HG02610 (cell line): ENCODE measurements at regions not wholly inside any gene's neighbourhood (a gene's known extent, or its start where the extent isn't known, plus 50 kb on each side); places are given as distances from the start of the nearest gene placed in this dataset.
"Not testable (repeated sequence)": the region's sequence is repeated elsewhere in the genome, so short reads cannot be mapped to it uniquely, and the experiment has no call there.

Experiments
- ATAC-seq: cut with Tn5 transposase; IDR thresholded peaks from one replicate; pipeline ENCODE4 v1.9.1; 2021; ENCODE audit warnings: mild to moderate bottlenecking, moderate library complexity; ENCODE audit not compliant: unreplicated experiment

- ATAC-seq: no peak
These were observed 55.0 kb upstream of the PAK3 start for GRCh38 chrX:111041018-111041462.

GRCh38 chrX:111040377-111041017 lies 55.5 kb upstream of the PAK3 start:
- ATAC-seq: no peak

- ATAC-seq: no peak
These were observed 56.4 kb upstream of the PAK3 start for GRCh38 chrX:111039606-111040005.

GRCh38 chrX:111035991-111036390 lies 60.0 kb upstream of the PAK3 start:
- ATAC-seq: no peak

GRCh38 chrX:111035256-111035655 lies 60.7 kb upstream of the PAK3 start:
- ATAC-seq: no peak

GRCh38 chrX:111022998-111023397 lies 73.0 kb upstream of the PAK3 start:
- not testable (repeated sequence) for ATAC-seq

GRCh38 chrX:111020283-111020682 lies 75.7 kb upstream of the PAK3 start:
- ATAC-seq: no peak

- ATAC-seq: no peak
These were observed 82.1 kb upstream of the PAK3 start for GRCh38 chrX:111013778-111014455.

- ATAC-seq: no peak
These were observed 85.9 kb upstream of the PAK3 start for GRCh38 chrX:111010111-111010510.

GRCh38 chrX:111009256-111009655 lies 86.7 kb upstream of the PAK3 start:
- ATAC-seq: no peak

GRCh38 chrX:111008126-111008525 lies 87.9 kb upstream of the PAK3 start:
- no peak for ATAC-seq

GRCh38 chrX:111007238-111007637 lies 88.8 kb upstream of the PAK3 start:
- ATAC-seq: no peak

- no peak for ATAC-seq
These were observed 89.9 kb upstream of the PAK3 start for GRCh38 chrX:111006116-111006515.

GRCh38 chrX:111005166-111005565 lies 90.8 kb upstream of the PAK3 start:
- ATAC-seq: no peak

- no peak for ATAC-seq
These were observed 92.9 kb upstream of the PAK3 start for GRCh38 chrX:111003118-111003517.

GRCh38 chrX:110992611-110993010 lies 103.4 kb upstream of the PAK3 start:
- no peak for ATAC-seq

GRCh38 chrX:110989869-110990268 lies 106.1 kb upstream of the PAK3 start:
- ATAC-seq: no peak

- ATAC-seq: no peak
These were observed 106.5 kb upstream of the PAK3 start for GRCh38 chrX:110989447-110989846.

- no peak for ATAC-seq
These were observed 108.7 kb upstream of the PAK3 start for GRCh38 chrX:110987292-110987691.

GRCh38 chrX:110985470-110985869 lies 110.5 kb upstream of the PAK3 start:
- ATAC-seq: no peak

- no peak for ATAC-seq
These were observed 113.0 kb upstream of the PAK3 start for GRCh38 chrX:110983024-110983423.

GRCh38 chrX:110966839-110967238 lies 129.2 kb upstream of the PAK3 start:
- ATAC-seq: no peak

- no peak for ATAC-seq
These were observed 129.9 kb upstream of the PAK3 start for GRCh38 chrX:110966091-110966454.
